ENCODE measurements at regions not wholly inside any gene's neighbourhood (a gene's known extent, or its start where the extent isn't known, plus 50 kb on each side); places are given as distances from the start of the nearest gene placed in this dataset.

DNA sequence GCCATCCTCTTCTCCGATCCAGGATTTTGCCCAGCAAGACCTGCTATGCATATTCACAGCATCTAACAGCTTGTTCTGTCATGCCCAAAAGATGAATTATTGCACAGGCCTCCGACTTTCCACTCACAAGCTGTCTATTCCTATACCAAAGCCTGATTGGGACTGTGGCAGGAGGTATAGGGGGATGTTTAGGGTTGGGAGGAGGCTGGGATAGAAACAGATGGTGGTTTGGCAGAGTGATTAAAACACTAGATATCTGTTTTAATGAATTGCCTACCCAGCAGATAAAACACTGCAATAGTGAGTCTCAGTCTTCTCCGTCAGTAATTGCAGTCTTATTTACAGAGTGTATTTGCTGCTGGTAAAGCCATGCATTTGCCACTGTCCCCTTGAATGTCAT, 215.3 kb downstream of the TLR4 start:
- H3K4me1 ChIP-seq, result no peaks in the 10 kb centered on the region
- H3K27ac ChIP-seq, result no peak overlapping the region
- H3K4me3 ChIP-seq, result no peak overlapping the region
- WGBS, 3 donors, result 65 to 75% (median 72%) methylated on average over 3 of the region's 3 CpGs
- DNase-seq, result no peak
- H3K36me3 ChIP-seq (ENCODE audit: insufficient read depth in 1 of 2, low read depth in 1 of 2), result no peaks in the 10 kb centered on the region
- no peak for ATAC-seq
- H3K9me3 ChIP-seq, result no peaks in the 10 kb centered on the region
- H3K27me3 ChIP-seq (ENCODE audit: insufficient read depth in 3 of 3, low read length in 2 of 3), result no peaks in the 10 kb centered on the region
- intact Hi-C loops (cut with DNase I), result no loop called here
- TF ChIP-seq, protein P1, sequence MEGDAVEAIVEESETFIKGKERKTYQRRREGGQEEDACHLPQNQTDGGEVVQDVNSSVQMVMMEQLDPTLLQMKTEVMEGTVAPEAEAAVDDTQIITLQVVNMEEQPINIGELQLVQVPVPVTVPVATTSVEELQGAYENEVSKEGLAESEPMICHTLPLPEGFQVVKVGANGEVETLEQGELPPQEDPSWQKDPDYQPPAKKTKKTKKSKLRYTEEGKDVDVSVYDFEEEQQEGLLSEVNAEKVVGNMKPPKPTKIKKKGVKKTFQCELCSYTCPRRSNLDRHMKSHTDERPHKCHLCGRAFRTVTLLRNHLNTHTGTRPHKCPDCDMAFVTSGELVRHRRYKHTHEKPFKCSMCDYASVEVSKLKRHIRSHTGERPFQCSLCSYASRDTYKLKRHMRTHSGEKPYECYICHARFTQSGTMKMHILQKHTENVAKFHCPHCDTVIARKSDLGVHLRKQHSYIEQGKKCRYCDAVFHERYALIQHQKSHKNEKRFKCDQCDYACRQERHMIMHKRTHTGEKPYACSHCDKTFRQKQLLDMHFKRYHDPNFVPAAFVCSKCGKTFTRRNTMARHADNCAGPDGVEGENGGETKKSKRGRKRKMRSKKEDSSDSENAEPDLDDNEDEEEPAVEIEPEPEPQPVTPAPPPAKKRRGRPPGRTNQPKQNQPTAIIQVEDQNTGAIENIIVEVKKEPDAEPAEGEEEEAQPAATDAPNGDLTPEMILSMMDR (IDR thresholded peaks at IDR 0.05), result no peak

DNA sequence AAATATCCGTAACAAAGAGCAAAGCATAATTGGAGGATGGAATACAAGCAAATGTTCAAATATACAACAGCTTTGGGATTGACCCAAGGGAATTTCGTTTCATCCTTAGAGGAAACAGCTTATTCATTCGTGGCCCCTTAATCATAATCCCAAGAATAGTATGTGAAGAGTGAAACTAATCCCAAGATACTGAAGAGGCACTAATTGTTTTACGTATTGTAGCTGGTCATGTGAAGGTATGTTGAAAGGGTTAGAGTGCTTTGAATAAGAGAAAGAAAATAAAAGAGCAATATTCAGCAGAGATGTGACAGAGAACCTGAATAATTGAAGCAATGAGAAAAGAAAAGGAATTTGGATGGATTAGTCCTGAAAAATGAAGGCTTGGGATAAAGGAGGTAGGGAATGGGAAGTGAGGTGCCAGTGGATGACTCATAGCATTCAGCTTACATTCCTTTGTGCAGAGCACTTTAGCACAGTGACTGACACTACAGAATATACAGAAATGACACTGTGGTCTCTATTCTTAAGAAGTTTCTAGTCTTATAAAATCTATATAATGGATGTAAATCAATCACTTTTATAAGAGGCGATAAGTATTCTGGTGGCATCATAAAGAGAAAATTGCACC, 221.9 kb downstream of the TLR4 start:
- Histone ChIP-seq H3K27me3 (ENCODE audit: insufficient read depth in 3 of 3, low read length in 2 of 3) (no peaks in the 10 kb centered on the region), H3K4me3 (no peak overlapping the region), H3K36me3 (ENCODE audit: insufficient read depth in 1 of 2, low read depth in 1 of 2) (no peaks in the 10 kb centered on the region), H3K9me3 (no peaks in the 10 kb centered on the region), H3K4me1 (no peaks in the 10 kb centered on the region), H3K27ac (no peak overlapping the region)
- no peak for ATAC-seq
- intact Hi-C loops (cut with DNase I), result no loop called here
- no peak for DNase-seq
- TF ChIP-seq, protein P1 (IDR thresholded peaks at IDR 0.05), result no peak
- WGBS, 3 donors, result 62 to 63% (median 63%) methylated on average over 5 of the region's 5 CpGs

DNA sequence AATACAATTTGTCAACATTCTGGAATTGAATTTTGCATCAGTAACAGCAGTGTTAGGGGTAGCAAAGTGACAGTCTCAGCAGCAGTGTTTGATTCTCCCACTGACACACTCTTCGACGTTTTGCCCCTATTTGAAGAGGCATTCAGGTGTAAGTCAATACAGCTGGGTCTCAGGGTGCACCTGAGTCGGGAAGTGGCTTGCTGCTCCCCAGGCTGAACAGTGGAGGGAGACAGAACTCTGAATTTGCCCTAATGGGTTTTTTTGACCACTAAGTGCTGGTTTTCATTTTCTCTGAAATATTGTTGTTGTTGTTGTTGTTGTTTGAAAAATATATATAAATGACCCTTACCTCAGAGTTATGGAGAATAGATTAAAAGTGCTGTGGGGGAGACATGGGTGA, 223.2 kb downstream of the TLR4 start:
- DNase-seq (no peak), ATAC-seq (no peak)
- no peak overlapping the region for H3K27ac ChIP-seq
- WGBS, 3 donors, result 37 to 54% (median 39%) methylated on average over 3 of the region's 3 CpGs
- H3K36me3 ChIP-seq (ENCODE audit: insufficient read depth in 1 of 2, low read depth in 1 of 2), result no peaks in the 10 kb centered on the region
- H3K4me1 ChIP-seq, result no peaks in the 10 kb centered on the region
- no peak overlapping the region for H3K4me3 ChIP-seq
- no peaks in the 10 kb centered on the region for H3K27me3 ChIP-seq (ENCODE audit: insufficient read depth in 3 of 3, low read length in 2 of 3)
- TF ChIP-seq, protein P1 (IDR thresholded peaks at IDR 0.05), result no peak
- H3K9me3 ChIP-seq, result no peaks in the 10 kb centered on the region
- intact Hi-C loops (cut with DNase I), result no loop called here

DNA sequence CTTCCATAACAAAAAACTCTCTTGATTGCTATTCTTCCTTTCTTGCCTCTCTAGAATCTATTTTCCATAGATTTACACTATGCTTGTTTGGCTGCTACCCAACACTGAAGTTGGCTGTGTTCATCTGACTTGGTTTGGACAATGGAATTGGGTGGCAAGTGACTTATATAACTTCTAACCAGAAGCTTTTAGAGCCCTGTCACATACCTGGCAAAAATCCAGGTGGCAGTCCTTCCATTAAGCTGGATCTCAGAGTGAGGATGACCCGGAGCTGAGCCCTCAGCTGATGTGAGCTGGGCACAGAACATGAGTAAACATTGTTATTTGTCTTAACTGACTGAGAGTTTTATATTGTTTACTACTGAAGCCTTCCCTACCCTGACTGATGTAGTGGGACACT, 225.7 kb downstream of the TLR4 start:
- intact Hi-C loops (cut with DNase I), result no loop called here
- H3K4me1 ChIP-seq, result no peaks in the 10 kb centered on the region
- WGBS, 3 donors, result 25 to 50% (median 31%) methylated on average over 1 of the region's 1 CpG
- no peak overlapping the region for H3K4me3 ChIP-seq
- no peaks in the 10 kb centered on the region for H3K36me3 ChIP-seq (ENCODE audit: insufficient read depth in 1 of 2, low read depth in 1 of 2)
- no peak for ATAC-seq
- TF ChIP-seq, protein P1 (IDR thresholded peaks at IDR 0.05), result no peak
- H3K9me3 ChIP-seq, result no peaks in the 10 kb centered on the region
- H3K27ac ChIP-seq, result no peak overlapping the region
- DNase-seq, result no peak
- H3K27me3 ChIP-seq (ENCODE audit: insufficient read depth in 3 of 3, low read length in 2 of 3), result no peaks in the 10 kb centered on the region

DNA sequence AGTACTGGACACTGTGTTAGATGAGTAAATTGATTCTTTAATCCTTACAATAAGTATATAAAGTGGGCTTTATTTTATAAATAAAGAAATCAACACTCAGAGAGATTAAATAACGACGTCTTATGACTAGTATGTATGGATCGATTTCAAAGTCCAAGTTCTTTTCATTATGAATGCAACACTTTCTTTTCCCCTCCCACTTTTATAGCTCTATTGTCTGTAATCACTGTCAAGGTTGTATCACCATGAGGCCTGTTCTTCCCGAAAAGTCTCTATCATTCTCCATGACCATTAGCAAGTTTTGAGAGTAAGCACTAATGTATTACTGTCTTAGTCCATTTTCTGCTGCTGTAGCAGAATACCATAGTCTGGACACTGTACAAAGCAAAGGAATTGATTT, 228.4 kb downstream of the TLR4 start:
- DNase-seq (no peak), ATAC-seq (no peak)
- Histone ChIP-seq H3K9me3 (no peaks in the 10 kb centered on the region), H3K27ac (no peak overlapping the region), H3K4me3 (no peak overlapping the region), H3K27me3 (ENCODE audit: insufficient read depth in 3 of 3, low read length in 2 of 3) (no peaks in the 10 kb centered on the region), H3K4me1 (no peaks in the 10 kb centered on the region), H3K36me3 (ENCODE audit: insufficient read depth in 1 of 2, low read depth in 1 of 2) (no peaks in the 10 kb centered on the region)
- TF ChIP-seq, protein P1 (IDR thresholded peaks at IDR 0.05), result no peak
- intact Hi-C loops (cut with DNase I), result no loop called here
- WGBS, 3 donors, result 90 to 94% (median 93%) methylated on average over 4 of the region's 4 CpGs

All from psoas muscle (tissue), 7 donors.